IPS-20b (cell line): ENCODE measurements at regions not wholly inside any gene's neighbourhood (a gene's known extent, or its start where the extent isn't known, plus 50 kb on each side); places are given as distances from the start of the nearest gene placed in this dataset.

Experiments
- H3K27ac ChIP-seq: one replicate; pipeline ENCODE4 v1.5.1; 2013; ENCODE audit warnings: low read length
- H3K27me3 ChIP-seq: 2 replicates; pipeline ENCODE4 v1.6.1; 2013; ENCODE audit warnings: mild to moderate bottlenecking, low read length, inconsistent platforms; ENCODE audit not compliant: insufficient read depth
- H3K36me3 ChIP-seq: 2 replicates; pipeline ENCODE4 v1.6.1; 2013; ENCODE audit warnings: low read depth, mild to moderate bottlenecking, inconsistent platforms, low read length, moderate library complexity; ENCODE audit not compliant: insufficient read depth
- H3K4me1 ChIP-seq: 2 replicates; pipeline ENCODE4 v1.6.1; 2013; ENCODE audit warnings: mild to moderate bottlenecking, control low read depth, inconsistent platforms, low read length, moderate library complexity; ENCODE audit not compliant: insufficient read depth
- H3K4me3 ChIP-seq: 2 replicates; pipeline ENCODE4 v1.5.1; 2013; ENCODE audit warnings: mild to moderate bottlenecking, low read length, inconsistent platforms
- H3K9ac ChIP-seq: 2 replicates; pipeline ENCODE4 v1.6.1; 2013; ENCODE audit warnings: low read depth, mild to moderate bottlenecking, inconsistent platforms, low read length, moderate library complexity
- H3K9me3 ChIP-seq: 2 replicates; pipeline ENCODE4 v1.6.1; 2013; ENCODE audit warnings: mild to moderate bottlenecking, low read depth, low read length, inconsistent platforms; ENCODE audit not compliant: insufficient read depth

DNA sequence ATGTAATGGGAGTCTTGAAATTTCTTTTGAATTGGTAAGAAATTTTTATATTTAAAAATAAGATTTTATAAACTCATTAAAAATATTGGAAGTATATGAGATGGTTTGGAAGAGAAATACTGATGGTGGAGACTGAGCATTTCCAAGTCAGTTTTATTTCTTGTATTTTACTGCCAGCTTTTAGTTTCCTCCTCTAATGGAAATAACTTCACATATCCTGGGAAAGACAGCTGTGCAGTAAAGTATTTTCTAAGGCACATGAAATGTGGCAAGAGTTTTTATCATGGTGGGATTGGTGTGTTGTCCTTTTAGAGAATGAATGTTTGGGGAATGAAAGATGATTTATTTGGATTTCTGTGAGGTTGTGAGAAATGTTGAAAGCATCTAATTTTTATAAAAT is 346.9 kb upstream of the RGS6 start:
- H3K4me3 ChIP-seq = no peak overlapping the region
- no peak overlapping the region for H3K27ac ChIP-seq
- H3K9ac ChIP-seq = no peak overlapping the region
- H3K27me3 ChIP-seq = no peaks in the 10 kb centered on the region
- no peaks in the 10 kb centered on the region for H3K9me3 ChIP-seq
- peaks cover 16% of the 10 kb centered on the region; the same call in 1 of the 2 replicates for H3K4me1 ChIP-seq
- 0 out of 2 replicates have a peak, but pooled peaks cover 5% of the 10 kb centered on the region for H3K36me3 ChIP-seq

- Histone ChIP-seq H3K27me3 (no peaks in the 10 kb centered on the region), H3K36me3 (0 out of 2 replicates have a peak, but pooled peaks cover 5% of the 10 kb centered on the region), H3K27ac (no peak overlapping the region), H3K4me3 (peak overlapping the region; percentile 29; the same call in 1 of the 2 replicates), H3K4me1 (peaks cover 16% of the 10 kb centered on the region; the same call in 1 of the 2 replicates), H3K9me3 (no peaks in the 10 kb centered on the region), H3K9ac (no peak overlapping the region; the same call in 1 of the 2 replicates)
Observed at GRCh38 chr14:71586131-71586897, 345.9 kb upstream of the RGS6 start.

DNA sequence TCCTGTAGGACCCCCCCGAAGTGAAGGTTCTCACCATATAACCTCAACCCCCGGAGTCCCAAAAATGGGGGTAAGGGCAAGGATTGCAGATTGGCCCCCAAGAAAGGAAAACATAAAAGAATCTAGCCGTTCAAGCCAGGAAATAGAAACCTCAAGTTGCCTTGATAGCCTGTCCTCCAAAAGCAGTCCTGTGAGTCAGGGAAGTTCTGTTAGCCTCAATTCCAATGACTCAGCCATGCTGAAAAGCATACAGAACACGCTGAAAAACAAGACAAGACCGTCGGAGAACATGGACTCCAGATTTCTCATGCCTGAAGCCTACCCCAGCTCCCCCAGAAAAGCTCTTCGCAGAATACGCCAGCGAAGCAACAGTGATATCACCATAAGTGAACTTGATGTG is 344.2 kb upstream of the RGS6 start:
- Histone ChIP-seq H3K27ac (no peak overlapping the region), H3K27me3 (no peaks in the 10 kb centered on the region), H3K36me3 (0 out of 2 replicates have a peak, but pooled peaks cover 5% of the 10 kb centered on the region), H3K4me1 (peaks cover 16% of the 10 kb centered on the region; the same call in 1 of the 2 replicates), H3K4me3 (no peak overlapping the region), H3K9me3 (no peaks in the 10 kb centered on the region), H3K9ac (no peak overlapping the region)

GRCh38 chr14:71588576-71589215 is 343.5 kb upstream of the RGS6 start:
- Histone ChIP-seq H3K4me1 (peaks cover 15% of the 10 kb centered on the region; the same call in 1 of the 2 replicates), H3K9me3 (no peaks in the 10 kb centered on the region), H3K36me3 (0 out of 2 replicates have a peak, but pooled peaks cover 5% of the 10 kb centered on the region), H3K4me3 (no peak overlapping the region), H3K9ac (no peak overlapping the region), H3K27me3 (no peaks in the 10 kb centered on the region), H3K27ac (no peak overlapping the region)

DNA sequence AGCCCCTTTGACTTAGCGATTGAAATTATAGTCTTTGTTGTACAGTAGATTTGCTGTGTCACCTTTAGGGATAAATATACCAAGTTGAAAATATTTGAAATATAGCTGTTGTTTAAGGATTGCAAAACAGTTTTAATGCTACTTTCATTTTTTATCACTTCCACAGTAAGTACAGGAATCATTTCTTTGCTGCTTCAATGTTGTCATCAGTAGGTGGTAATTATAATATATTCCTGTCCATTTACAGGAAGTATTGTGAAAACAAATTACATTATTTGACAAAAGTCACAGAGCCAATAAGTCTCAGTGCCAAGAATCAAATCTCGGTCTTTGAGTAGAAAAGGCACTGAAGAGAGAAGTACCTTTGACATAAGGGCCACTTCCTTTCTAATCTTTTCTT is 342.6 kb upstream of the RGS6 start:
- no peaks in the 10 kb centered on the region for H3K9me3 ChIP-seq
- H3K4me1 ChIP-seq = peaks cover 9% of the 10 kb centered on the region; the same call in 1 of the 2 replicates
- 0 out of 2 replicates have a peak, but pooled peaks cover 5% of the 10 kb centered on the region for H3K36me3 ChIP-seq
- H3K9ac ChIP-seq = no peak overlapping the region
- H3K27ac ChIP-seq = no peak overlapping the region
- no peaks in the 10 kb centered on the region for H3K27me3 ChIP-seq
- H3K4me3 ChIP-seq = no peak overlapping the region

- 0 out of 2 replicates have a peak, but pooled peaks cover 5% of the 10 kb centered on the region for H3K36me3 ChIP-seq
- peaks cover 6% of the 10 kb centered on the region; the same call in 1 of the 2 replicates for H3K4me1 ChIP-seq
- H3K9me3 ChIP-seq = no peaks in the 10 kb centered on the region
- H3K9ac ChIP-seq = no peak overlapping the region
- H3K4me3 ChIP-seq = no peak overlapping the region
- no peak overlapping the region for H3K27ac ChIP-seq
- no peaks in the 10 kb centered on the region for H3K27me3 ChIP-seq
Observed at GRCh38 chr14:71590131-71590530, 342.1 kb upstream of the RGS6 start.

GRCh38 chr14:71591231-71591630 is 341.0 kb upstream of the RGS6 start:
- no peak overlapping the region for H3K27ac ChIP-seq
- peaks cover 4% of the 10 kb centered on the region; the same call in 1 of the 2 replicates for H3K4me1 ChIP-seq
- no peaks in the 10 kb centered on the region for H3K9me3 ChIP-seq
- no peaks in the 10 kb centered on the region for H3K27me3 ChIP-seq
- 0 out of 2 replicates have a peak, but pooled peaks cover 5% of the 10 kb centered on the region for H3K36me3 ChIP-seq
- no peak overlapping the region for H3K9ac ChIP-seq
- no peak overlapping the region for H3K4me3 ChIP-seq

- H3K4me1 ChIP-seq = no peaks in the 10 kb centered on the region
- no peak overlapping the region for H3K9ac ChIP-seq
- H3K27ac ChIP-seq = no peak overlapping the region
- no peaks in the 10 kb centered on the region for H3K27me3 ChIP-seq
- H3K9me3 ChIP-seq = no peaks in the 10 kb centered on the region
- 0 out of 2 replicates have a peak, but pooled peaks cover 5% of the 10 kb centered on the region for H3K36me3 ChIP-seq
- H3K4me3 ChIP-seq = no peak overlapping the region
Observed at GRCh38 chr14:71591929-71592328, 340.3 kb upstream of the RGS6 start.

DNA sequence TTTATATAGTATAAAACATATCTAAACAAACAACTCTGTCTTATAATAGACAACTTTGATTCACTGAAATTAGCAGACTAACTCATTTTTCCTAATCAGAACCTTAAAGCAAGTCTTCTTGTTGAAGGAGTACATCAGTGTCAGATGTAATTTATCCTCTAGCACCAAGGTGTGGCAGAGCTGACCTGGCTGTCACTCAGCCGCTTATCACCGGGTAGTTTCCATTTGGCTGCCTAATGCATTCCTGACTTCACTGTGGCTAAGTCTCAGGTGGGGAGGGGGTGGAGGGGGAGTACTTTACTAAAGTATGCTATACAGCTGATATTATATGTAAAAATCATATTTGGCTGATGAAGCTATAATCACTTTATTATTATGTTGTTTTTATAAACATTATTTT is 339.9 kb upstream of the RGS6 start:
- Histone ChIP-seq H3K9me3 (no peaks in the 10 kb centered on the region), H3K27ac (no peak overlapping the region), H3K9ac (no peak overlapping the region), H3K4me1 (no peaks in the 10 kb centered on the region), H3K4me3 (no peak overlapping the region), H3K27me3 (no peaks in the 10 kb centered on the region), H3K36me3 (0 out of 2 replicates have a peak, but pooled peaks cover 5% of the 10 kb centered on the region)

DNA sequence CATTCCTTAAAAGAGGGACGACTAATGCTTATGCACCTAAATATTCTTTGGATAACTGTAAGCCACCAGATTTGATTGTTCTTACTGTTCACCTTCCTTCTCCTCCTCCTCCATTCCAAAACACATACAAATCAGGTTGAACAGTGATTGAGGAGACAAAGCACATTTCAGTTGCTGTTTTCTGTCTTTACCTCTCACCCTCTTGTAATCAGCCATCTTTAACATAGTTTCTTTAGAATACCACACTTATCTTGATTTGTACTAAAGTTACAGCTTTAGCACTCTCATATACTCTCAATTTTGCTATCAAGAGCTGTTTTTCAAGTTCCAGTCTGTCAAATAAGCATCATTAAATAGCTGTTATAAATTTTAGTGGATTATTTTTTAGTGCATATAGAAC is 338.3 kb upstream of the RGS6 start:
- Histone ChIP-seq H3K27ac (no peak overlapping the region), H3K9me3 (no peaks in the 10 kb centered on the region), H3K4me3 (no peak overlapping the region), H3K27me3 (no peaks in the 10 kb centered on the region), H3K4me1 (no peaks in the 10 kb centered on the region), H3K36me3 (no peaks in the 10 kb centered on the region), H3K9ac (no peak overlapping the region)

DNA sequence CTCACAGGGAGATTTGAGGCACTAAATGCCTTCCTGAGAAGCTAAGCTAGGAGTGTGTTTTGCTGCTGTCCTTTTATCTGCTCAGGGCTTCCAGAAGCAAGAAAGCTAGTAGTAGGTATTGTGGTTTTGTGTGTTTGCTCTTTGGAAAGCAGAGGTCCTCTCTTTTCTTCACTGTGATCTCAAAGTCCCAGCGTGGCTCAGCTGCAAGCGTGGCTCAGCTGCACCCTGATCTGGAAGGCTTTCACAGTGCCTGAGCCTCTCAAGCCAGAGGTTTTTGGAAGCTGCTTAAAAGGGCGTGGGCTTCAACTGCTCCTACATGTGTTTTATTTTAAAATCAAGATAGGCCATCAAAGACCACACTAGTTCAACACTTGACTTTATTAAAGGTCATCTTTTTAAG is 337.4 kb upstream of the RGS6 start:
- Histone ChIP-seq H3K4me3 (no peak overlapping the region), H3K27me3 (no peaks in the 10 kb centered on the region), H3K9me3 (0 out of 2 replicates have a peak, but pooled peaks cover 1% of the 10 kb centered on the region), H3K27ac (no peak overlapping the region), H3K36me3 (no peaks in the 10 kb centered on the region), H3K9ac (no peak overlapping the region), H3K4me1 (no peaks in the 10 kb centered on the region)
